Tibial nerve (tissue), 4 donors: ENCODE measurements at regions not wholly inside any gene's neighbourhood (a gene's known extent, or its start where the extent isn't known, plus 50 kb on each side); places are given as distances from the start of the nearest gene placed in this dataset.

Experiments used
- EP300 ChIP-seq, 2 donors: sonication (generic); formaldehyde crosslinking; IDR thresholded peaks; one replicate each; pipeline ENCODE4 v1.6.1; 2017; ENCODE audit warnings: antibody characterized with exemption in 2 of 2, mild to moderate bottlenecking in 1 of 2
- POLR2A ChIP-seq, 2 donors: fragments of 450-650 bp; IDR thresholded peaks; one replicate each; pipeline ENCODE4 v1.6.1; 2017; ENCODE audit warnings: antibody characterized with exemption in 2 of 2, mild to moderate bottlenecking in 2 of 2, moderate library complexity in 2 of 2
- TF ChIP-seq, protein P1 (sequence below), 5 experiments: fragments of 200-600 bp in 3 of 5; fragments of 450-650 bp in 2 of 5; sonication (generic) in 3 of 5; IDR thresholded peaks; one replicate each; pipeline ENCODE4 v1.5.1; 2016 to 2019; ENCODE audit warnings: antibody characterized with exemption in 5 of 5, mild to moderate bottlenecking in 3 of 5, moderate library complexity in 2 of 5

DNA sequence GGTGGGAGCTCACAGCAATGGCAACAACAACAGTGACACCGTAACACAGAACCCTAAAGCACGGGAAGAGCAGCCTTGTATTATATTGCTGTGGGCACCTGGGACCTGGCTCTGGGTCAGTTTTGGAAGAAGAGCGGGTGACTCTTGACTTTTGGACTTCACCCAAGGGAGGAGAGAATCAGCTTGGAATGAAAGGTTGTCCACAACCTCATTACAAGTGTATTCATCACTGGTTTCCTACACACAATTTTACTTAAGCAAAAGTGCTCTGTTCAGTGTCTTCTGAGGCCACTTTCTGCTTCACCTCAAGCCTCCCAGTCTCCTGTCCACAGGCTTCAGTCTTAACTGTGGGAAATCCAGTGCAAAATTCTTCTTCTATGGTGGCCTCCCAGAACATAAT is 263.8 kb downstream of the KCNE4 start:
- TF ChIP-seq, protein P1, sequence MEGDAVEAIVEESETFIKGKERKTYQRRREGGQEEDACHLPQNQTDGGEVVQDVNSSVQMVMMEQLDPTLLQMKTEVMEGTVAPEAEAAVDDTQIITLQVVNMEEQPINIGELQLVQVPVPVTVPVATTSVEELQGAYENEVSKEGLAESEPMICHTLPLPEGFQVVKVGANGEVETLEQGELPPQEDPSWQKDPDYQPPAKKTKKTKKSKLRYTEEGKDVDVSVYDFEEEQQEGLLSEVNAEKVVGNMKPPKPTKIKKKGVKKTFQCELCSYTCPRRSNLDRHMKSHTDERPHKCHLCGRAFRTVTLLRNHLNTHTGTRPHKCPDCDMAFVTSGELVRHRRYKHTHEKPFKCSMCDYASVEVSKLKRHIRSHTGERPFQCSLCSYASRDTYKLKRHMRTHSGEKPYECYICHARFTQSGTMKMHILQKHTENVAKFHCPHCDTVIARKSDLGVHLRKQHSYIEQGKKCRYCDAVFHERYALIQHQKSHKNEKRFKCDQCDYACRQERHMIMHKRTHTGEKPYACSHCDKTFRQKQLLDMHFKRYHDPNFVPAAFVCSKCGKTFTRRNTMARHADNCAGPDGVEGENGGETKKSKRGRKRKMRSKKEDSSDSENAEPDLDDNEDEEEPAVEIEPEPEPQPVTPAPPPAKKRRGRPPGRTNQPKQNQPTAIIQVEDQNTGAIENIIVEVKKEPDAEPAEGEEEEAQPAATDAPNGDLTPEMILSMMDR (IDR thresholded peaks at IDR 0.05) = no peak
- TF ChIP-seq EP300 (IDR thresholded peaks at IDR 0.05) (no peak), POLR2A (IDR thresholded peaks at IDR 0.05) (no peak)
